HepG2 (cell line): ENCODE measurements at regions not wholly inside any gene's neighbourhood (a gene's known extent, or its start where the extent isn't known, plus 50 kb on each side); places are given as distances from the start of the nearest gene placed in this dataset.

Experiments used
- ATAC-seq: fragments of 200-7000 bp; cut with Tn5 transposase; 3 replicates; pipeline ENCODE4 v1.9.1; 2020; ENCODE audit warnings: mild to moderate bottlenecking, moderate library complexity
- BruUV-seq: library from RNA; stranded (reverse); fragments of 400-500 nt; replicated peaks from 2 replicates; lab custom pipeline; 2021; lab: Mats Ljungman, UMichigan
- CTCF ChIA-PET: fragments of 300-600 bp; formaldehyde crosslinking; extraction: SDS; loops from one replicate; lab custom pipeline; 2021; ENCODE audit warnings: low total read pairs, inconsistent platforms, low intra/inter-chr PET ratio; lab: Yijun Ruan, JAX
- POLR2A ChIA-PET: fragments of 350-600 bp; sonication (Branson Sonifier 250); formaldehyde crosslinking; loops from one replicate; lab custom pipeline; 2020; ENCODE audit warnings: antibody characterized with exemption, inconsistent platforms; lab: Yijun Ruan, JAX
- DNase-seq: peaks from one replicate; pipeline ENCODE4 v3.0.0-alpha.2; 2015; ENCODE audit warnings: low spot score
- FAIRE-seq: peaks from 3 replicates; lab custom pipeline; 2011; peaks lifted over from hg19 to GRCh38; lab: Jason Lieb, UNC
- H2AFZ ChIP-seq: one replicate; pipeline ENCODE4 v1.6.1; 2011; ENCODE audit warnings: low read length, inconsistent platforms
- H3K27ac ChIP-seq: fragments of 300-600 bp; 3 replicates; pipeline ENCODE4 v1.8.0; 2011; ENCODE audit warnings: mixed run types, mild to moderate bottlenecking, mixed read lengths, low read length, inconsistent platforms; ENCODE audit not compliant: insufficient read depth; ENCODE audit errors: extremely low read length
- H3K27me3 ChIP-seq, 2 experiments: fragments of 200-600 bp in 1 of 2; 2 replicates in 1 of 2; 3 replicates in 1 of 2; pipeline versions ENCODE4 v1.6.0 to v1.8.0; 2011; ENCODE audit warnings: low read length in 2 of 2, mild to moderate bottlenecking in 2 of 2, moderate library complexity in 2 of 2, inconsistent platforms in 1 of 2; ENCODE audit not compliant: insufficient read depth in 2 of 2, control insufficient read depth in 1 of 2
- H3K36me3 ChIP-seq, 2 experiments: fragments of 200-600 bp in 1 of 2; replicated peaks in 1 of 2; 2 replicates in 1 of 2; 3 replicates in 1 of 2; pipeline versions ENCODE4 v1.5.1 to v1.8.0; 2011; ENCODE audit warnings: low read length in 2 of 2, inconsistent platforms in 1 of 2; ENCODE audit not compliant: insufficient read depth in 2 of 2, control insufficient read depth in 1 of 2
- H3K4me1 ChIP-seq: 2 replicates; pipeline ENCODE4 v1.5.1; 2012; ENCODE audit warnings: low read length, inconsistent platforms; ENCODE audit not compliant: insufficient read depth
- H3K4me2 ChIP-seq: 2 replicates; pipeline ENCODE4 v1.6.0; 2011; ENCODE audit warnings: low read depth, low read length, inconsistent platforms
- H3K4me3 ChIP-seq, 3 experiments: fragments of 200-600 bp in 1 of 3; sonication (generic), shearing (Covaris generic) in 1 of 3; replicated peaks in 1 of 3; 2 replicates each; pipeline ENCODE4 v1.5.1; 2011 to 2016; ENCODE audit warnings: low read length in 3 of 3, inconsistent platforms in 2 of 3, low read depth in 2 of 3, mild to moderate bottlenecking in 2 of 3, control low read depth in 1 of 3, mixed read lengths in 1 of 3; ENCODE audit not compliant: insufficient read depth in 1 of 3
- H3K79me2 ChIP-seq: one replicate; pipeline ENCODE4 v1.6.1; 2011; ENCODE audit warnings: low read length, inconsistent platforms; ENCODE audit not compliant: insufficient read depth
- H3K9ac ChIP-seq: 2 replicates; pipeline ENCODE4 v1.6.0; 2011; ENCODE audit warnings: mild to moderate bottlenecking, low read depth, low read length, inconsistent platforms; ENCODE audit not compliant: insufficient read depth
- H3K9me3 ChIP-seq: 2 replicates; pipeline ENCODE4 v1.5.1; 2012; ENCODE audit warnings: mild to moderate bottlenecking, low read length
- H4K20me1 ChIP-seq: 2 replicates; pipeline ENCODE4 v1.6.0; 2011; ENCODE audit warnings: inconsistent platforms, mild to moderate bottlenecking, low read length, moderate library complexity; ENCODE audit not compliant: insufficient read depth
- ASH2L ChIP-seq: fragments of 300-600, 200-600 bp; sonication (generic); IDR thresholded peaks from 2 replicates; pipeline ENCODE4 v1.7.0; 2017; ENCODE audit warnings: low read depth, mild to moderate bottlenecking, moderate library complexity, mixed read lengths, low read length; ENCODE audit not compliant: insufficient read length
- ATAD3A ChIP-seq: sonication (generic); formaldehyde crosslinking; IDR thresholded peaks from 2 replicates; pipeline ENCODE4 v1.4.0; 2020; ENCODE audit warnings: missing genetic modification reagents
- E2F1 ChIP-seq: sonication (generic); formaldehyde crosslinking; IDR thresholded peaks from 2 replicates; pipeline ENCODE4 v1.5.0; 2020; ENCODE audit warnings: missing genetic modification reagents
- FOXA1 ChIP-seq, 2 experiments: fragments of 450-650 bp in 1 of 2; sonication (generic) in 1 of 2; formaldehyde crosslinking in 1 of 2; IDR thresholded peaks; 2 replicates each; pipeline versions ENCODE4 v1.4.0 to v1.6.1; 2016 to 2020; ENCODE audit warnings: missing genetic modification reagents in 1 of 2
- GMEB1 ChIP-seq: sonication (generic); formaldehyde crosslinking; IDR thresholded peaks from 2 replicates; pipeline ENCODE4 v1.5.1; 2020; ENCODE audit warnings: missing genetic modification reagents, mild to moderate bottlenecking, borderline replicate concordance
- KAT8 ChIP-seq: IDR thresholded peaks from 2 replicates; pipeline ENCODE4 v1.6.1; 2016; ENCODE audit warnings: missing genetic modification reagents, missing compliant biosample characterization
- TBX3 ChIP-seq: fragments of 450-650 bp; IDR thresholded peaks from 2 replicates; pipeline ENCODE4 v1.6.1; 2017; ENCODE audit warnings: antibody characterized with exemption, mild to moderate bottlenecking, inconsistent platforms, borderline replicate concordance
- ZBTB2 ChIP-seq: sonication (generic); formaldehyde crosslinking; IDR thresholded peaks from 2 replicates; pipeline ENCODE4 v1.8.0; 2022; ENCODE audit warnings: low read depth, missing genetic modification reagents
- ZC3H13 ChIP-seq: sonication (generic); formaldehyde crosslinking; IDR thresholded peaks from 2 replicates; pipeline ENCODE4 v1.8.1; 2023; ENCODE audit warnings: mild to moderate bottlenecking, missing genetic modification reagents, moderate library complexity
- ZNF484 ChIP-seq: sonication (generic); formaldehyde crosslinking; IDR thresholded peaks from 2 replicates; pipeline ENCODE4 v1.5.1; 2020; ENCODE audit warnings: mild to moderate bottlenecking, low read depth, missing genetic modification reagents, borderline replicate concordance
- ZNF777 ChIP-seq: sonication (generic); formaldehyde crosslinking; IDR thresholded peaks from 2 replicates; pipeline ENCODE4 v1.4.0; 2020; ENCODE audit warnings: missing genetic modification reagents
- WGBS: methylation state at CpG from one replicate; pipeline ENCODE4 v1.1.6; 2017; ENCODE audit warnings: low lambda C conversion rate; 5-methylcytosine and 5-hydroxymethylcytosine counted together
- in situ Hi-C: cut with HindIII; loops from 2 replicates; pipeline ENCODE4 v1.10.0; 2017; ENCODE audit warnings: low pct_unique_long_range_greater_than_20kb; ENCODE audit not compliant: extremely low pct_ligation_motif_present
- intact Hi-C: fragments of 100-400 bp; cut with micrococcal nuclease; formaldehyde crosslinking; loops from one replicate; pipeline ENCODE4 v1.10.0; 2022; ENCODE audit not compliant: unreplicated experiment

GRCh38 chrX:109927663-109928273 is 75.1 kb upstream of the TMEM164 start:
- BruUV-seq = no TSS peak
- no peak for DNase-seq
- in situ Hi-C loops (loop anchor here (10.0 kb wide), 1 partner anchor 197 kb away; no protein-coding TSS in a partner anchor), intact Hi-C loops (no loop called here)
- POLR2A ChIA-PET = no interaction called here
- CTCF ChIA-PET = no interaction called here
- Histone ChIP-seq H3K27ac (no peak overlapping the region), H3K4me3 (no peak overlapping the region), H3K79me2 (no peaks in the 10 kb centered on the region), H3K4me1 (no peaks in the 10 kb centered on the region), H2AFZ (no peak overlapping the region), H3K9me3 (no peaks in the 10 kb centered on the region), H3K36me3 (no peaks in the 10 kb centered on the region), H4K20me1 (no peaks in the 10 kb centered on the region), H3K27me3 (no peaks in the 10 kb centered on the region), H3K4me2 (no peak overlapping the region), H3K9ac (no peak overlapping the region)
- TF ChIP-seq ZBTB2 (no peak), ZC3H13 (no peak)
- ATAC-seq = no peak
- no peak for FAIRE-seq
- 0% methylated on average over 1 of the region's 4 CpGs for WGBS

- Histone ChIP-seq H3K9me3 (no peaks in the 10 kb centered on the region), H3K27me3 (no peaks in the 10 kb centered on the region), H3K9ac (no peak overlapping the region), H3K36me3 (no peaks in the 10 kb centered on the region), H3K4me3 (no peak overlapping the region), H3K79me2 (no peaks in the 10 kb centered on the region), H3K27ac (no peak overlapping the region), H2AFZ (no peak overlapping the region), H3K4me2 (no peak overlapping the region), H3K4me1 (no peaks in the 10 kb centered on the region), H4K20me1 (no peaks in the 10 kb centered on the region)
- 20% methylated on average over 5 of the region's 6 CpGs for WGBS
- ChIA-PET POLR2A (no interaction called here), CTCF (no interaction called here)
- DNase-seq (no peak), FAIRE-seq (no peak), ATAC-seq (no peak)
- no TSS peak for BruUV-seq
- in situ Hi-C loops (loop anchor here (10.0 kb wide), 1 partner anchor 196 kb away; no protein-coding TSS in a partner anchor), intact Hi-C loops (no loop called here)
- TF ChIP-seq GMEB1 = no peak
- TF ChIP-seq ZNF484 (CRISPR knock-in tag) = no peak
- no peak for TF ChIP-seq ATAD3A
- no peak for TF ChIP-seq FOXA1 (IDR thresholded peaks at IDR 0.05)
- TF ChIP-seq FOXA1 (CRISPR knock-in tag; IDR thresholded peaks at IDR 0.05) = no peak
- TF ChIP-seq ASH2L = no peak
- no peak for TF ChIP-seq KAT8 (CRISPR knock-in tag)
- no peak for TF ChIP-seq E2F1
- no peak for TF ChIP-seq TBX3
- TF ChIP-seq ZNF777 = no peak
Measured at GRCh38 chrX:109928596-109929335, 74.1 kb upstream of the TMEM164 start.
